Choroid plexus epithelial cell (primary cell): ENCODE measurements at regions not wholly inside any gene's neighbourhood (a gene's known extent, or its start where the extent isn't known, plus 50 kb on each side); places are given as distances from the start of the nearest gene placed in this dataset.

Source experiments
- DNase-seq: peaks from one replicate; pipeline ENCODE4 v3.0.0-alpha.2; 2010; ENCODE audit warnings: low read depth
- H3K4me3 ChIP-seq: 2 replicates; pipeline ENCODE4 v1.5.1; 2011; ENCODE audit warnings: low read depth, mild to moderate bottlenecking, control low read depth, low read length, moderate library complexity
- TF ChIP-seq, protein P1 (sequence below): conservative IDR thresholded peaks from 2 replicates; pipeline ENCODE4 v1.5.1; 2011; ENCODE audit warnings: low read depth, mild to moderate bottlenecking, control low read depth, inconsistent platforms, low read length, moderate library complexity

DNA sequence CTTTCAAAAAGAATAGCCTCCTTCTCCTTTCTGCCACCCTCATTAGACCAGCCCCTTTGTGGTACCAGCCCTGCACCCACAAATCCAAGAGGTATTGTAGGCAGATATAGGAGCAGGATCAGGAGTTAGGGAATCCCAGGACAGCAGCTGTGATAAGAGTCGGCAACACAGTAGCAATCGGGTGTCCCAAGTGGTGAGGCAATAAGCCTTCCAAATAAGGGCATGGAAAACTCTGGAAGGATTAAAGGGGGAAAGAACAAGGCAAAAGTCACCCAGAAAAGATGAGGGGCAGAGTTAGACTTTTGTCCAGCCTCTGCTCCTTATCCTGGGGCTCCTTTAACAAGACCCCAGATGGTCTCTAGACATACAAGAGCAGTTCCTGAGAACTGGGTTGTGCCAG, 204.2 kb downstream of the TBX5 start:
- no peak for DNase-seq
- no peak overlapping the region for H3K4me3 ChIP-seq
- TF ChIP-seq, protein P1, sequence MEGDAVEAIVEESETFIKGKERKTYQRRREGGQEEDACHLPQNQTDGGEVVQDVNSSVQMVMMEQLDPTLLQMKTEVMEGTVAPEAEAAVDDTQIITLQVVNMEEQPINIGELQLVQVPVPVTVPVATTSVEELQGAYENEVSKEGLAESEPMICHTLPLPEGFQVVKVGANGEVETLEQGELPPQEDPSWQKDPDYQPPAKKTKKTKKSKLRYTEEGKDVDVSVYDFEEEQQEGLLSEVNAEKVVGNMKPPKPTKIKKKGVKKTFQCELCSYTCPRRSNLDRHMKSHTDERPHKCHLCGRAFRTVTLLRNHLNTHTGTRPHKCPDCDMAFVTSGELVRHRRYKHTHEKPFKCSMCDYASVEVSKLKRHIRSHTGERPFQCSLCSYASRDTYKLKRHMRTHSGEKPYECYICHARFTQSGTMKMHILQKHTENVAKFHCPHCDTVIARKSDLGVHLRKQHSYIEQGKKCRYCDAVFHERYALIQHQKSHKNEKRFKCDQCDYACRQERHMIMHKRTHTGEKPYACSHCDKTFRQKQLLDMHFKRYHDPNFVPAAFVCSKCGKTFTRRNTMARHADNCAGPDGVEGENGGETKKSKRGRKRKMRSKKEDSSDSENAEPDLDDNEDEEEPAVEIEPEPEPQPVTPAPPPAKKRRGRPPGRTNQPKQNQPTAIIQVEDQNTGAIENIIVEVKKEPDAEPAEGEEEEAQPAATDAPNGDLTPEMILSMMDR = no peak

DNA sequence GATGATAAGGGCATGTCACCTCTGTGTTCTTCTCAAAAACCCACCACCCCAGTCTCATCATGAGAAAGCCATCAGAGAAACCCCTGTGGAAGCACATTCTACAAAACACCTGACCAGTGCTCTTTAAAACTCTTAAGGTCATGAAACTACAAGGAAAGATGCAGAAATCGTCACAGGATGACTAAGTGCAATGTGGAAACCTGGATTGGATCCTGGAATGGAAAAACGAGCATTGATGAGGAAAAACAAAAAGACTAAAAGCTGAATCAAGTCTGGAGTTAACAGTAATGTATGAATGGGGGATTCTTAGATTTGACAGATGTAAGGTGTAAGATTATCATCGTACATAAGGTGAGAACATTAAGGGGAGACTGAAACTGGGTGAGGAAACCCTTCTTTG, 211.0 kb downstream of the TBX5 start:
- TF ChIP-seq, protein P1 = no peak
- no peak overlapping the region for H3K4me3 ChIP-seq
- no peak for DNase-seq

DNA sequence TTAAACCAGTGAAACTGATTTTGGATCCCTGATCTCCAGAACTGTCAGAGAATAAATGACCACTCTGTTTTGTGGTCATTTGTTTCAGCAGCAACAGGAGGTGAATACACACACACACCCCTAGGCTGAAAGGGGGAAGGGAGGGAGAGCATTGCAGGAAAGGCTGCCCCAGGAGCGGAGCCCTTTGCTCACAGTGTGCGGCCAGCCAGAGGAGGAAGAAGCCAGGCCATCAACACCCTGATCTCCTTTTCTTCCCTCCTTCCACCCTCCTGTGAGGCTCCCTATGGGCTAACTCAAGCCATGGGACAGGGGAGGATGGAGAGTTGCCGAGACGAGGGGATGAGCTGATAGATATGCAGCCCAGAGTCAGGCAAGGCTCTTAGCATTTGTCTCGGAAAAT, 211.9 kb downstream of the TBX5 start:
- TF ChIP-seq, protein P1 = no peak
- H3K4me3 ChIP-seq = no peak overlapping the region
- DNase-seq = no peak

DNA sequence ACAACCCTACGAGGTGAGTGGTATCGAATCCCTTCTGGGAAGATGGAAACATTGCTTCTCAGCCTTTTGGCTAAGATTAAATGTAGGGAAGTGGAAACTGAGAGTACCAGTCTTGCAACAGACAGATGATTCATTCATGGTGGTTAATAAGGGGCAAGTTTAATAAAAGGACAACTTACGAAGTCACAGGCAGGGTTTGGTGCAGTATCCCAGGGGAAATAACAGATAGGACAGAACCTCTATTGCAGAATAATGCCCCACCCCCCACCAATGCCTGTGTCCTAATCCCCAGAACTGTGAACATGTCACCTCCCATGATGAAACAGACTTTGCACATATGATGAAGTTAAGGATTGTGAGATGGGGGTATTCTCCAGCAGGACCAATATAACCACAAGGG, 212.5 kb downstream of the TBX5 start:
- TF ChIP-seq, protein P1 = no peak
- DNase-seq = no peak
- H3K4me3 ChIP-seq = no peak overlapping the region

DNA sequence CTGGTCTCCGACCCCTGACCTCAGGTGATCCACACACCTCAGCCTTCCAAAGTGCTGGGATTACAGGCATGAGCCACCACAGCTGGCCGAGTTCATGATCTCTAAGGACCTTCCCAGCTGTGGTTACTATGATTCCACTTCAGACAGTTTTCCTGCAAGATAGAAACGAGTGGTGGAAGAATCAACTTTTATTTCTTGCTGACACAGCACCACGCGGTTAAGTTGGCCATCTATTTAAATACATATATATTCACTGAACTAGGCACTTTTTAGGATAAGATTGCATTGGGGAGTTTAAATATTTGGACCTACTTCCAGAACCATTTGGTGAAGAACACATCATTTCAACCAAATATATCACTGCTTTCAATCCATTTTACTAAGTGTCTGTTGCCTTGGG, 213.4 kb downstream of the TBX5 start:
- TF ChIP-seq, protein P1 = no peak
- H3K4me3 ChIP-seq = no peak overlapping the region
- DNase-seq = no peak

DNA sequence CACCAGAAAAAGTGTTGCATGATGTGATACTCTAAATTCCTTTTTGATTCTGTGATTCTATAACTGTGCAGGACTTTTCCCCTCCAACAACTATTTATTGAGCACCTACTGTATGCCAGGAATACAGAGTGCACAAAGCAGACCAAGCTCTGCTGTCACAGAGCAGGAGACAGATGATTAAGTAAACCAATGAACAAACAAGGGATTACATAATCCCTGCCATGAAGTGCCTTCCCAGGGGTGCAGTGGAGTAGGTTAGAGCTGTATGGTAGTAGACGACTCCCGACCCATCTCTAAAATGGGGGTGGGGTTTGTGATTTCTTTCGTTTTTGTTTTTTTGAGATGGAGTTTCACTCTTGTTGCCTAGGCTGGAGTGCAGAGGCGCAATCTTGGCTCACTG, 213.9 kb downstream of the TBX5 start:
- H3K4me3 ChIP-seq = no peak overlapping the region
- DNase-seq = no peak
- TF ChIP-seq, protein P1 = no peak

DNA sequence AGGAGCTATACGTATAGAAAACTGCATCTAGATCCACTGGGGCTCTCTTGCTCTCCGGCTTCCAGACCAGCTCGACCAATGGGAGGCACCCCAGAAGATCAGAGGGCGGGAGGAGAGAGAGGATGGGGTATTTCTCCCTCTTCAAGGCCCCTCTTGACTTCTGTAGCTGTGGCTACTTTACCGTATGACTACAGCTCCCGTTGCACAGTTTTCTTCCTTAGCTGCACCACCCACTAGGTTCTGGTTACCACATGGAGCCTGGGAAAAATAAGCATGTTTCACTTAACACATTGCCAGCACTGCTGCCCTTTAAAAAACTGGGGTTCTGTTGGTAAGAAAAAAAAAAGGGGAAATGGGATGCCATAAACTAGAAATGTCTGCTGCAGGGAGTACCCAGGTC, 214.4 kb downstream of the TBX5 start:
- H3K4me3 ChIP-seq = no peak overlapping the region
- TF ChIP-seq, protein P1 = no peak
- no peak for DNase-seq
